ENCODE measurements at regions not wholly inside any gene's neighbourhood (a gene's known extent, or its start where the extent isn't known, plus 50 kb on each side); places are given as distances from the start of the nearest gene placed in this dataset.

GRCh38 chr9:75365196-75365595, 276.9 kb downstream of the OSTF1 start:
- DNase-seq (ENCODE audit: low read depth) (no peak), FAIRE-seq (no peak)
- no peak for TF ChIP-seq CTCF (IDR thresholded peaks at IDR 0.05; ENCODE audit: insufficient read depth, low read length, severe bottlenecking)
- Histone ChIP-seq H3K4me3 (ENCODE audit: low read depth, low read length) (no peak overlapping the region), H3K36me3 (ENCODE audit: control insufficient read depth, insufficient read depth, low read length) (no peaks in the 10 kb centered on the region), H3K27me3 (ENCODE audit: control insufficient read depth, insufficient read depth, low read length) (no peaks in the 10 kb centered on the region)

- DNase-seq (ENCODE audit: low read depth): no peak
- no peaks in the 10 kb centered on the region for H3K36me3 ChIP-seq (ENCODE audit: control insufficient read depth, insufficient read depth, low read length)
- no peak overlapping the region for H3K4me3 ChIP-seq (ENCODE audit: low read depth, low read length)
- H3K27me3 ChIP-seq (ENCODE audit: control insufficient read depth, insufficient read depth, low read length): no peaks in the 10 kb centered on the region
- no peak for FAIRE-seq
- TF ChIP-seq CTCF (IDR thresholded peaks at IDR 0.05; ENCODE audit: insufficient read depth, low read length, severe bottlenecking): no peak
These were observed 281.7 kb downstream of the OSTF1 start for GRCh38 chr9:75369989-75370388.

GRCh38 chr9:75372499-75373268, 284.4 kb downstream of the OSTF1 start:
- FAIRE-seq: no peak

GRCh38 chr9:75376680-75377254, 288.5 kb downstream of the OSTF1 start:
- TF ChIP-seq CTCF (IDR thresholded peaks at IDR 0.05; ENCODE audit: insufficient read depth, low read length, severe bottlenecking): no peak
- no peak for FAIRE-seq

More at GRCh38 chr9:75372499-75373268, 284.4 kb downstream of the OSTF1 start:
- H3K27me3 ChIP-seq (ENCODE audit: control insufficient read depth, insufficient read depth, low read length): no peaks in the 10 kb centered on the region
- no peaks in the 10 kb centered on the region for H3K36me3 ChIP-seq (ENCODE audit: control insufficient read depth, insufficient read depth, low read length)
- H3K4me3 ChIP-seq (ENCODE audit: low read depth, low read length): no peak overlapping the region
- DNase-seq (ENCODE audit: low read depth): no peak
- no peak for TF ChIP-seq CTCF (IDR thresholded peaks at IDR 0.05; ENCODE audit: insufficient read depth, low read length, severe bottlenecking)

GRCh38 chr9:75378036-75378435, 289.7 kb downstream of the OSTF1 start:
- Histone ChIP-seq H3K27me3 (ENCODE audit: control insufficient read depth, insufficient read depth, low read length) (no peaks in the 10 kb centered on the region), H3K4me3 (ENCODE audit: low read depth, low read length) (no peak overlapping the region), H3K36me3 (ENCODE audit: control insufficient read depth, insufficient read depth, low read length) (no peaks in the 10 kb centered on the region)
- no peak for DNase-seq (ENCODE audit: low read depth)
- FAIRE-seq: no peak
- TF ChIP-seq CTCF (IDR thresholded peaks at IDR 0.05; ENCODE audit: insufficient read depth, low read length, severe bottlenecking): no peak

More at GRCh38 chr9:75376680-75377254, 288.5 kb downstream of the OSTF1 start:
- DNase-seq (ENCODE audit: low read depth): peak; percentile 51
- no peaks in the 10 kb centered on the region for H3K27me3 ChIP-seq (ENCODE audit: control insufficient read depth, insufficient read depth, low read length)
- H3K36me3 ChIP-seq (ENCODE audit: control insufficient read depth, insufficient read depth, low read length): no peaks in the 10 kb centered on the region
- no peak overlapping the region for H3K4me3 ChIP-seq (ENCODE audit: low read depth, low read length)

All from bronchial epithelial cell (primary cell).